Retinal pigment epithelial cell (primary cell): ENCODE measurements at regions not wholly inside any gene's neighbourhood (a gene's known extent, or its start where the extent isn't known, plus 50 kb on each side); places are given as distances from the start of the nearest gene placed in this dataset.

Experiments
- DNase-seq: peaks from one replicate; pipeline ENCODE4 v3.0.0-alpha.2; 2010; ENCODE audit warnings: low read depth
- H3K4me3 ChIP-seq: 2 replicates; pipeline ENCODE4 v1.5.1; 2011; ENCODE audit warnings: mild to moderate bottlenecking, low read length, control low read depth, moderate library complexity
- TF ChIP-seq, protein P1 (sequence below): conservative IDR thresholded peaks from 2 replicates; pipeline ENCODE4 v1.5.1; 2011; ENCODE audit warnings: low read depth, low read length, control low read depth, inconsistent platforms

- DNase-seq, result no peak
- no peak overlapping the region for H3K4me3 ChIP-seq
- TF ChIP-seq, protein P1, sequence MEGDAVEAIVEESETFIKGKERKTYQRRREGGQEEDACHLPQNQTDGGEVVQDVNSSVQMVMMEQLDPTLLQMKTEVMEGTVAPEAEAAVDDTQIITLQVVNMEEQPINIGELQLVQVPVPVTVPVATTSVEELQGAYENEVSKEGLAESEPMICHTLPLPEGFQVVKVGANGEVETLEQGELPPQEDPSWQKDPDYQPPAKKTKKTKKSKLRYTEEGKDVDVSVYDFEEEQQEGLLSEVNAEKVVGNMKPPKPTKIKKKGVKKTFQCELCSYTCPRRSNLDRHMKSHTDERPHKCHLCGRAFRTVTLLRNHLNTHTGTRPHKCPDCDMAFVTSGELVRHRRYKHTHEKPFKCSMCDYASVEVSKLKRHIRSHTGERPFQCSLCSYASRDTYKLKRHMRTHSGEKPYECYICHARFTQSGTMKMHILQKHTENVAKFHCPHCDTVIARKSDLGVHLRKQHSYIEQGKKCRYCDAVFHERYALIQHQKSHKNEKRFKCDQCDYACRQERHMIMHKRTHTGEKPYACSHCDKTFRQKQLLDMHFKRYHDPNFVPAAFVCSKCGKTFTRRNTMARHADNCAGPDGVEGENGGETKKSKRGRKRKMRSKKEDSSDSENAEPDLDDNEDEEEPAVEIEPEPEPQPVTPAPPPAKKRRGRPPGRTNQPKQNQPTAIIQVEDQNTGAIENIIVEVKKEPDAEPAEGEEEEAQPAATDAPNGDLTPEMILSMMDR, result no peak
Observed at GRCh38 chr4:15322006-15322405, 105.8 kb upstream of the C1QTNF7 start.

- no peak for DNase-seq
- TF ChIP-seq, protein P1, result no peak
- no peak overlapping the region for H3K4me3 ChIP-seq
Observed at GRCh38 chr4:15325987-15326386, 101.8 kb upstream of the C1QTNF7 start.

- no peak overlapping the region for H3K4me3 ChIP-seq
- no peak for DNase-seq
- TF ChIP-seq, protein P1, result no peak
Observed at GRCh38 chr4:15327311-15328298, 100.2 kb upstream of the C1QTNF7 start.

GRCh38 chr4:15331930-15332329 is 95.9 kb upstream of the C1QTNF7 start:
- DNase-seq, result peak; percentile 46
- no peak overlapping the region for H3K4me3 ChIP-seq
- TF ChIP-seq, protein P1, result no peak

GRCh38 chr4:15332377-15332776 is 95.5 kb upstream of the C1QTNF7 start:
- H3K4me3 ChIP-seq, result no peak overlapping the region
- DNase-seq, result no peak
- TF ChIP-seq, protein P1, result no peak

GRCh38 chr4:15333692-15334633 is 93.9 kb upstream of the C1QTNF7 start:
- DNase-seq, result no peak
- TF ChIP-seq, protein P1, result no peak
- no peak overlapping the region for H3K4me3 ChIP-seq
